Neural crest cell (in vitro differentiated cells): ENCODE measurements at regions not wholly inside any gene's neighbourhood (a gene's known extent, or its start where the extent isn't known, plus 50 kb on each side); places are given as distances from the start of the nearest gene placed in this dataset.

Experiments
- DNase-seq: peaks from one replicate; pipeline ENCODE4 v3.0.0; 2021; ENCODE audit warnings: low read depth, mixed read lengths, low spot score
- H3K27ac Mint-ChIP-seq: one replicate; pipeline ENCODE4 v1.8.0; 2021; ENCODE audit warnings: mild to moderate bottlenecking, mixed read lengths; ENCODE audit not compliant: unreplicated experiment
- H3K27me3 Mint-ChIP-seq: 2 replicates; pipeline ENCODE4 v1.8.0; 2021; ENCODE audit warnings: low read depth, mild to moderate bottlenecking, mixed read lengths
- H3K36me3 Mint-ChIP-seq: 2 replicates; pipeline ENCODE4 v1.8.0; 2021; ENCODE audit warnings: low read depth, mild to moderate bottlenecking, mixed read lengths
- H3K4me1 Mint-ChIP-seq: 2 replicates; pipeline ENCODE4 v1.8.0; 2021; ENCODE audit warnings: mixed read lengths
- H3K4me3 Mint-ChIP-seq: one replicate; pipeline ENCODE4 v1.8.0; 2021; ENCODE audit warnings: mild to moderate bottlenecking, mixed read lengths
- H3K9me3 Mint-ChIP-seq: 2 replicates; pipeline ENCODE4 v1.8.0; 2021; ENCODE audit warnings: mixed read lengths
- TF ChIP-seq, protein P1 (sequence below): fragments of 200-600 bp; sonication (generic); conservative IDR thresholded peaks from 2 replicates; pipeline ENCODE4 v1.5.0; 2021; ENCODE audit warnings: antibody characterized with exemption, mild to moderate bottlenecking

DNA sequence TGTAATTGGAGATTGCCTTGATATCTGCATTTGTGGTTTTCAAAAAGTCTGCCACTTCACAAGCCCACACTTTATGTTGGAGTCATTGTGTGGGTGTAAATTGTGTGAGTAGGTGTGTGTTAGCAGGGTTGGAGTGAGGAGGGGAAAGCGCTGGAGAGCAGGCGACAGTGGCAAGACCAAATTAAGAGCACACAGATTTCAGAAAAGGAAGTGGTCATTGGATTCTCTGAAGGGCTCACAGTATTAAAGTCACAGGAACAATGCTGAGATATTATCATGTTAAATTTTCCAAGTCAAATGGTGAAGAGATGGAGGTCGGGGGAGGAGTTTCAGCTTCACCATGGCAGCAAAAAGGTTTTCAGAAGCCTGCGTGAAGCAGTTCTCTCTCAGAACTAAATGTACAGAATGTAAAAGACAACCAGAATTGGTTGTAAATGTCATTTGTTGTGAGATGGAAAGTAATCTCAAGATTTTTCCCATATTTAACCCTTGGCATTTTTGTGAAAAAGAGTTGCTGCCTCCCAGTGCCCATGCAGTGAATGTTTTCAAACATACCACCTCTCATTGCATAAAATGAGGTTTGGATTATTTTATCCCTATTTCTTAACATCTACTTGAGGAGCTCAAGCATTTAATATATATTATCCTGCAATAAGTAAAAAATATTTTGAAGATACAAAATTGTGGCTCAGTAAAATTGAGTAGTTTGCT lies 265.9 kb downstream of the ZNF674 start:
- TF ChIP-seq, protein P1, sequence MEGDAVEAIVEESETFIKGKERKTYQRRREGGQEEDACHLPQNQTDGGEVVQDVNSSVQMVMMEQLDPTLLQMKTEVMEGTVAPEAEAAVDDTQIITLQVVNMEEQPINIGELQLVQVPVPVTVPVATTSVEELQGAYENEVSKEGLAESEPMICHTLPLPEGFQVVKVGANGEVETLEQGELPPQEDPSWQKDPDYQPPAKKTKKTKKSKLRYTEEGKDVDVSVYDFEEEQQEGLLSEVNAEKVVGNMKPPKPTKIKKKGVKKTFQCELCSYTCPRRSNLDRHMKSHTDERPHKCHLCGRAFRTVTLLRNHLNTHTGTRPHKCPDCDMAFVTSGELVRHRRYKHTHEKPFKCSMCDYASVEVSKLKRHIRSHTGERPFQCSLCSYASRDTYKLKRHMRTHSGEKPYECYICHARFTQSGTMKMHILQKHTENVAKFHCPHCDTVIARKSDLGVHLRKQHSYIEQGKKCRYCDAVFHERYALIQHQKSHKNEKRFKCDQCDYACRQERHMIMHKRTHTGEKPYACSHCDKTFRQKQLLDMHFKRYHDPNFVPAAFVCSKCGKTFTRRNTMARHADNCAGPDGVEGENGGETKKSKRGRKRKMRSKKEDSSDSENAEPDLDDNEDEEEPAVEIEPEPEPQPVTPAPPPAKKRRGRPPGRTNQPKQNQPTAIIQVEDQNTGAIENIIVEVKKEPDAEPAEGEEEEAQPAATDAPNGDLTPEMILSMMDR: no peak
- H3K36me3 Mint-ChIP-seq: no peaks in the 10 kb centered on the region
- no peak overlapping the region for H3K4me3 Mint-ChIP-seq
- no peak for DNase-seq
- H3K27ac Mint-ChIP-seq: no peak overlapping the region
- H3K27me3 Mint-ChIP-seq: no peaks in the 10 kb centered on the region
- peaks cover 4% of the 10 kb centered on the region for H3K9me3 Mint-ChIP-seq
- H3K4me1 Mint-ChIP-seq: peaks cover 7% of the 10 kb centered on the region

DNA sequence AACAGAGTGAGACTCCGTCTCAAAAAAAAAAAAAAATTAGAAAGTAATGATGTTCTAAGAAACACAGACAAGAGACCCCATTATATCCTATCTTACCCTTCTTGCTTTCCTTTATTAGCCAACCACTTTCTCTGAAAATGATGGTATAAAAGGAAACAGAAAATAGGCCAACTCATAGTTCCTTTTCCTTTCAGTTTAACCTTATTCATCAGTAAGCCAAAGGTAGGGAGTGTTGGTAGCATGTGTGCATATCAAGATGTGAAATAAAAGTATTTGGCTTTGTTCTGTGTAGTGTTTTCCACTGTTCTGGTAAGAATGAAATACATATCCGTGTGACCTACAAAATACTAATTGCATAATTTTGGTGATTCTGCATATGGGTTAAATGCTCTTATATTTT lies 266.6 kb downstream of the ZNF674 start:
- no peaks in the 10 kb centered on the region for H3K27me3 Mint-ChIP-seq
- TF ChIP-seq, protein P1: no peak
- peaks cover 6% of the 10 kb centered on the region for H3K36me3 Mint-ChIP-seq
- H3K27ac Mint-ChIP-seq: no peak overlapping the region
- DNase-seq: no peak
- H3K4me1 Mint-ChIP-seq: peaks cover 7% of the 10 kb centered on the region
- no peak overlapping the region for H3K4me3 Mint-ChIP-seq
- H3K9me3 Mint-ChIP-seq: peaks cover 9% of the 10 kb centered on the region

DNA sequence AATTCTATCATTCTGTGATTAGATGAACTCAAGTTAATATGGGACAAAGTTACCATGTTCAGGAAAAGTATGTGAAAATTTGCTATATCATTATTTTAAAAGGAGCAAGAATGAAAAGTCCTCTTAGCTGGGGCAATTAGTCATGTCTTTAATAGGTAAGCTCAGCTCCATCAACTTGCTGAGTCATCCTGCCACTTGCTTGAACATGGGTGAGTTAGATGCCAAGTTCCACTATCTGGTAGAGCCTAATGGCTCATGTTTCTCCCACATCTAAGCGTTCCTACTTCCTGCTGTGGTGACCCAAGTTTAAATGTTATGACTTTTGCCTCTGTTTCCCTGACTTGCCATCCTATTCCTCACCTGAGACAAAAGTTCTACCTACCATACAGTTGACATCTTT lies 276.8 kb downstream of the ZNF674 start:
- peaks cover under 1% of the 10 kb centered on the region for H3K36me3 Mint-ChIP-seq
- H3K9me3 Mint-ChIP-seq: peaks cover 3% of the 10 kb centered on the region
- no peak overlapping the region for H3K4me3 Mint-ChIP-seq
- no peak for DNase-seq
- TF ChIP-seq, protein P1: no peak
- no peaks in the 10 kb centered on the region for H3K4me1 Mint-ChIP-seq
- H3K27me3 Mint-ChIP-seq: no peaks in the 10 kb centered on the region
- no peak overlapping the region for H3K27ac Mint-ChIP-seq

DNA sequence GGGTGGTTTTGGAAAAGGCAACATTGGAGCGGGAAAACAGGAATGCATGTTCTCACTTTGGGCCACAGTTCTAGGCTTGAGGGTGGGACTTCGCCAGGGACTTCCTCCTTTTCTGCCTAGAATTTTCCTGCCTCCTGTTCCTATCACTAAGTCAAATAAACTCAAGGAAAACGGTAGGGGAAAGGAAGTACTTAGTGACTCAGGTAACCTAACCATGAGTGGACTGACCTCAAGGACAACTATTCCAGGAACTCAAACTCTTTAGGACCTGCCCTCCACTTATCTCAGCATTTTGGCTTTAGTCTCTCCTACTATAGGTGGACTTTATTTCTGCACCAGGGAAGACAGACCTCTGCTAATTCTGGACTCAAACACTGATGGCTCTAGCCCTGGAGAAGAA lies 281.7 kb downstream of the ZNF674 start:
- Mint-ChIP-seq H3K27me3 (no peaks in the 10 kb centered on the region), H3K9me3 (peaks cover 4% of the 10 kb centered on the region), H3K36me3 (no peaks in the 10 kb centered on the region), H3K4me3 (no peak overlapping the region), H3K4me1 (no peaks in the 10 kb centered on the region), H3K27ac (no peak overlapping the region)
- no peak for DNase-seq
- TF ChIP-seq, protein P1: no peak

DNA sequence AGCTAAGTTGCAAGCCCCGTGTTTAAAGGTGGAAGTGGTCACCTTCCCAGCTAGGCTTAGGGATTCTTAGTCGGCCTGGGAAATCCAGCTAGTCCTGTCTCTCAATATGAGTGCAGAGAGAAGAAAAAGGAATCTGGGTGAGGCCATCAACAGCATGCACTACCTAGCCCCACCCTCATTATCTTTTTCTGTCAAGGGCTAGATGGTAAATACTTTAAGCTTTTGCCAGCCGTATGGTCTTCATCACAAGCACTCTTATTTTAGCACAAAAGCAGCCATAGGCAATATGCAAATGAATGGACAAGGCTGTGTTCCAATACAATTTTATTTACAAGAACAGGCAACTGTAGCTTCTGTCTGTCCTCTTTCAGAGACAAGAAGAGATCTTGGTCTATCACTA lies 282.9 kb downstream of the ZNF674 start:
- H3K27me3 Mint-ChIP-seq: no peaks in the 10 kb centered on the region
- H3K9me3 Mint-ChIP-seq: peaks cover 3% of the 10 kb centered on the region
- H3K27ac Mint-ChIP-seq: no peak overlapping the region
- TF ChIP-seq, protein P1: no peak
- H3K4me3 Mint-ChIP-seq: no peak overlapping the region
- H3K4me1 Mint-ChIP-seq: no peaks in the 10 kb centered on the region
- no peaks in the 10 kb centered on the region for H3K36me3 Mint-ChIP-seq
- no peak for DNase-seq
